Upper lobe of right lung (tissue), 1 donor: ENCODE measurements at regions not wholly inside any gene's neighbourhood (a gene's known extent, or its start where the extent isn't known, plus 50 kb on each side); places are given as distances from the start of the nearest gene placed in this dataset.
A peak's percentile ranks its signal among the peaks of the same experiment; 100 is the strongest.
"Not testable (repeated sequence)": the region's sequence is repeated elsewhere in the genome, so short reads cannot be mapped to it uniquely, and the experiment has no call there.

Source experiments
- ATAC-seq: fragments of 200-7000 bp; cut with Tn5 transposase; one replicate; pipeline ENCODE4 v1.9.1; 2020; ENCODE audit warnings: mild to moderate bottlenecking, moderate library complexity
- DNase-seq: peaks from one replicate; pipeline ENCODE4 v3.0.0-alpha.2; 2020
- H3K27ac ChIP-seq: fragments of 200-600 bp; one replicate; pipeline ENCODE4 v1.8.0; 2022
- H3K27me3 ChIP-seq: fragments of 200-600 bp; one replicate; pipeline ENCODE4 v1.8.0; 2022; ENCODE audit warnings: mild to moderate bottlenecking
- H3K36me3 ChIP-seq: fragments of 200-600 bp; one replicate; pipeline ENCODE4 v1.8.0; 2022
- H3K4me1 ChIP-seq: fragments of 200-600 bp; one replicate; pipeline ENCODE4 v1.8.0; 2022
- H3K4me3 ChIP-seq: fragments of 200-600 bp; one replicate; pipeline ENCODE4 v1.8.0; 2022; ENCODE audit warnings: mild to moderate bottlenecking
- H3K9me3 ChIP-seq: fragments of 200-600 bp; one replicate; pipeline ENCODE4 v1.8.0; 2022
- intact Hi-C: fragments of 100-400 bp; cut with DNase I; formaldehyde crosslinking; loops from one replicate; pipeline ENCODE4 v1.11.0; 2022
- TF ChIP-seq, protein P1 (sequence below): fragments of 200-600 bp; IDR thresholded peaks from one replicate; pipeline ENCODE4 v1.8.0; 2022; ENCODE audit warnings: antibody characterized with exemption
- donor health status: DM: no; HTN: yes; CAD: no; lungs with severe emphysema.

DNA sequence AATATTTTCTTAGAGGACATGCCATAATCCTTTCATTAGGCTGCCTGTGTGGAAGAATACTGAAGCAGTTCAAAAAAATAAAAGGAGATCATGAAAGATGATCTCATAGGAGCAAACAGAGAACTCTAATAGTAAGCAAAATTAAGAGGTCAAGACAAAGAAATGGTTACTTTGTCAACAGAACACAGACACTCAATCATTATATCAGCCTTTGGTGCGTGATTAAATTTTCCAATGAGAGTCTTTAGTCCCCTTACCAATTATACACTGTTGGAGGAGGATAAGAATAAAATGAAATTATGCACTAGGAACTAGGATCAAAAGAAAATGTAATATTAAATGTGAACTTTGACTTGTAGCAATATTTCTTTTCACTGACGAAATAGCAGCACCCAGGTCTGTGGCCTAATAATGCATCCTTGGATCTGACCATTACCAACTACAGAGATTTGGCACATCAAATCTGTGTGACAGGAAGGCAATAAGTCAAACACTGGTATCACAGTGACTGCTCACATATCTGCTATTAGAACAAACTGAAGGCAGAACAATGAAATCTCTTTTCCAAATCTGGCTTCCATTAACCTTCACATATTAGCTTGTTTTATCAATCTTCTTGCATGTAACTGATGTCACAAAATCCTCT is 1812.9 kb downstream of the PLA2G4A start:
- DNase-seq (no peak), ATAC-seq (no peak)
- Histone ChIP-seq H3K27ac (no peak overlapping the region), H3K4me1 (no peaks in the 10 kb centered on the region), H3K36me3 (no peaks in the 10 kb centered on the region), H3K27me3 (no peaks in the 10 kb centered on the region), H3K9me3 (no peaks in the 10 kb centered on the region), H3K4me3 (no peak overlapping the region)
- intact Hi-C loops: no loop called here
- TF ChIP-seq, protein P1, sequence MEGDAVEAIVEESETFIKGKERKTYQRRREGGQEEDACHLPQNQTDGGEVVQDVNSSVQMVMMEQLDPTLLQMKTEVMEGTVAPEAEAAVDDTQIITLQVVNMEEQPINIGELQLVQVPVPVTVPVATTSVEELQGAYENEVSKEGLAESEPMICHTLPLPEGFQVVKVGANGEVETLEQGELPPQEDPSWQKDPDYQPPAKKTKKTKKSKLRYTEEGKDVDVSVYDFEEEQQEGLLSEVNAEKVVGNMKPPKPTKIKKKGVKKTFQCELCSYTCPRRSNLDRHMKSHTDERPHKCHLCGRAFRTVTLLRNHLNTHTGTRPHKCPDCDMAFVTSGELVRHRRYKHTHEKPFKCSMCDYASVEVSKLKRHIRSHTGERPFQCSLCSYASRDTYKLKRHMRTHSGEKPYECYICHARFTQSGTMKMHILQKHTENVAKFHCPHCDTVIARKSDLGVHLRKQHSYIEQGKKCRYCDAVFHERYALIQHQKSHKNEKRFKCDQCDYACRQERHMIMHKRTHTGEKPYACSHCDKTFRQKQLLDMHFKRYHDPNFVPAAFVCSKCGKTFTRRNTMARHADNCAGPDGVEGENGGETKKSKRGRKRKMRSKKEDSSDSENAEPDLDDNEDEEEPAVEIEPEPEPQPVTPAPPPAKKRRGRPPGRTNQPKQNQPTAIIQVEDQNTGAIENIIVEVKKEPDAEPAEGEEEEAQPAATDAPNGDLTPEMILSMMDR: no peak

DNA sequence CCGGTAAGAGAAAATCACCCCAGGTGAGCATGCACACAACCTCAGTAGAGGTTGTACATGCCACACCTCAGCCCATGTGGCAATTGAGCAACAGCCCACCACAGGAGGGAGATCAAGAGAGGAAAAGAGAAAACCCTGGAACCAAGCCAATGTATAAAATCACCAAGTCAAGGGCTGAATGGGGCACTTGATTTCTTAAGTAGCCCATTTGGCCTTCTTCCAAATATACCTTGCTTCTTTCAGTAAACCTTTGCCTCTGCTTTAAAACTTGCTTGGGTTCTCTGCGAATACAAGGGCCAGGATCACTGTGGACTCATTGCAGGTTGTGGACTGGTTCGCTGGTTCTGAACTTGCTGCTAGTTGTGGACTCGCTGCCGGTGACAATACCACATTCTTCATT is 1814.0 kb downstream of the PLA2G4A start:
- Histone ChIP-seq H3K9me3 (no peaks in the 10 kb centered on the region), H3K27me3 (no peaks in the 10 kb centered on the region), H3K4me1 (no peaks in the 10 kb centered on the region), H3K36me3 (no peaks in the 10 kb centered on the region), H3K4me3 (no peak overlapping the region), H3K27ac (no peak overlapping the region)
- ATAC-seq (peak; percentile 78), DNase-seq (peak; percentile 62)
- intact Hi-C loops: no loop called here
- TF ChIP-seq, protein P1: no peak

DNA sequence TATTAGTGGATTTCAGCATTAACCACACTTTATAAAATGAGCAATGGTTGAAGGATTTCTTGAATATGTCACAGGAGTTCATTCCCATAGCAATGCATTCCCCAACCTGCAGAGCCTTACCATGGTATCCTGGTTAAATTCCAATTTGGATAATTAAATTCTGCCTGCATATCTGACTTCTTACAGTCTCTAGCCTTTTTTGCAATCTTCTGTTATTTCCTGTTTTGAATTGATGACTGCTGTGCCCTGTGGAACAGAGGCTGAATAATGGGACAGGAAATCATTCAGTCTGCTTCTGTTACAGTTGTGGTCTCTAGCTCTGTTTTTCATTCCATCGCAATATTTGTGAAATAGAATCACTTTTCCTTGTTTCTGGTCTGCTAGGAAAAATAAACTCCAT is 1823.9 kb downstream of the PLA2G4A start:
- H3K4me3 ChIP-seq: no peak overlapping the region
- H3K4me1 ChIP-seq: no peaks in the 10 kb centered on the region
- no peak overlapping the region for H3K27ac ChIP-seq
- intact Hi-C loops: no loop called here
- no peaks in the 10 kb centered on the region for H3K9me3 ChIP-seq
- TF ChIP-seq, protein P1: no peak
- ATAC-seq (no peak), DNase-seq (no peak)
- H3K36me3 ChIP-seq: no peaks in the 10 kb centered on the region
- H3K27me3 ChIP-seq: no peaks in the 10 kb centered on the region

DNA sequence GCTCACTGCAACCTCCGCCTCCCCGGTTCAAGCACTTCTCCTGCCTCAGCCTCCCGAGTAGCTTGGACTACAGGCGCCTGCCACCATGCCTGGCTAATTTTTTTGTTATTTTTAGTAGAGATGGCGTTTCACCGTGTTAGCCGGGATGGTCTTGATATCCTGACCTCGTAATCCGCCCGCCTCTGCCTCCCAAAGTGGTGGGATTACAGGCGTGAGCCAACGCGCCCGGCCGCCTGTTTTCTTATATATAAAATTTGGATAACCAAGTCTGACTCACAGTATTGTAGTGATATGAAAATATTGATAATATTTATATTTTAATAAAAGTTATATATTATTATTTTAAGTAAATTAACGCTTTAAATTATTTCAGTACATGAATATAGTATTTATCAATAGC is 1821.7 kb downstream of the BRINP3 start:
- H3K4me3 ChIP-seq, DNase-seq, ATAC-seq, H3K4me1 ChIP-seq, H3K36me3 ChIP-seq, H3K27me3 ChIP-seq, H3K27ac ChIP-seq, H3K9me3 ChIP-seq, intact Hi-C loops: not testable (repeated sequence)

DNA sequence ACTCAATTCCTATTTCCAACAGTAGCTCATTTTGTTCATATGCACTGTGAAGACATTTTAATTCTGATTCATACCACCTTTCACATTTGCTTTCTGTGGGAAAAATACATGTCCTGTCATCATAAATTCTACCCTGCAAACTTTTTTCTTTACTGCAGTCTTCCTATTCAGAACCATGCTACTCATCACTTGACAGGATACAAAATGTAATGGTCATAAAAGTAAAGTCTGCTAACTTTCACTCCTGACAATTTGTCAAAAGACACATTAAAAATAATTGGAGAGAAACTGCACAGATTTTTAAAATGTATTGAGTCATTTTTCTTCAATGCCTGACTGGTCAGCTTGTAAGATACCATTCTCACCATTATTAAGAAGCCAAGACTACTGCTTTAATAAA is 1817.1 kb downstream of the BRINP3 start:
- Histone ChIP-seq H3K27me3 (no peaks in the 10 kb centered on the region), H3K27ac (no peak overlapping the region), H3K36me3 (no peaks in the 10 kb centered on the region), H3K4me3 (no peak overlapping the region), H3K4me1 (no peaks in the 10 kb centered on the region), H3K9me3 (no peaks in the 10 kb centered on the region)
- TF ChIP-seq, protein P1: no peak
- DNase-seq (no peak), ATAC-seq (no peak)
- intact Hi-C loops: no loop called here

DNA sequence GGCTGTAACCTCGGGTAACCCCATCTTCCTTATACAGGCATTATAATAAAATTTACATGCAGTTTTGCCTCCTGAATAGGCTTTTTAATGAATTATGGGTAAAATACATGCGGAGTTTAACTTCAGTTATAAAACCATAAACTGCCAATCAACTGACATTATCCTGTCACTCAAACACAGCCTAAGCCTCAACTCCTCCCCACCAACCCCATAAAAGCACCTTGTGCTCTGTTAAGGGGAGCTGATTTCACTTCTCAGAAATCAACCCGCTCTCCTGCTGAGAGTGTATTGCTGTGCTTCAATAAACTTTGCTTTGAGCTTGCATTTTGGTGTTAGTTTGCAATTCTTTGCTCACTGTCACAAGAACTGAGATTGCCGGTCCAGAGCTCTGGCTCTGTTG is 1812.2 kb downstream of the BRINP3 start:
- no peaks in the 10 kb centered on the region for H3K9me3 ChIP-seq
- H3K27ac ChIP-seq: no peak overlapping the region
- TF ChIP-seq, protein P1: no peak
- no peaks in the 10 kb centered on the region for H3K4me1 ChIP-seq
- intact Hi-C loops: no loop called here
- ATAC-seq (no peak), DNase-seq (no peak)
- no peaks in the 10 kb centered on the region for H3K36me3 ChIP-seq
- no peak overlapping the region for H3K4me3 ChIP-seq
- no peaks in the 10 kb centered on the region for H3K27me3 ChIP-seq
